HG03139 (cell line): ENCODE measurements at regions not wholly inside any gene's neighbourhood (a gene's known extent, or its start where the extent isn't known, plus 50 kb on each side); places are given as distances from the start of the nearest gene placed in this dataset.

Source experiments
- ATAC-seq: cut with Tn5 transposase; IDR thresholded peaks from one replicate; pipeline ENCODE4 v1.9.1; 2021; ENCODE audit not compliant: unreplicated experiment

DNA sequence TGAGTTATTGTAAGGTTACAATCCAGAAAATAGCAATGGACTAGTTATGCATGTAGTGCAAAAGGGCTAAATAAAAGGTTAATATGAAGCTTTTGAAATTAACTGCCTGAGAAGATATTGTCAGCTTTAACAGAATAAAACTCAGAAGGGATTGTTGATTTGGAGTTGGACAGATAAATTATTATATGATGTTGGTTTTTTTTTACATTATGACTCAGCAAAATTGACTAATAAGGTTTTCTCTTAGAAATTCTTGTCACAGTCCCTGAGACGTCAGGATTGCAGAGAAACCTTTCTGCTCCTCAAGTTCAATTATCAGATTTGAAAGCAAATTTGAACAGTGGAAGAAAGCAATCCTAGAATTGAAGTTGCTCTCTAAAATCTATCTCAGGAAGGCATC, 946.9 kb downstream of the CBLN2 start:
- no peak for ATAC-seq

GRCh38 chr18:71583252-71583651, 960.9 kb downstream of the CBLN2 start:
- ATAC-seq: no peak

DNA sequence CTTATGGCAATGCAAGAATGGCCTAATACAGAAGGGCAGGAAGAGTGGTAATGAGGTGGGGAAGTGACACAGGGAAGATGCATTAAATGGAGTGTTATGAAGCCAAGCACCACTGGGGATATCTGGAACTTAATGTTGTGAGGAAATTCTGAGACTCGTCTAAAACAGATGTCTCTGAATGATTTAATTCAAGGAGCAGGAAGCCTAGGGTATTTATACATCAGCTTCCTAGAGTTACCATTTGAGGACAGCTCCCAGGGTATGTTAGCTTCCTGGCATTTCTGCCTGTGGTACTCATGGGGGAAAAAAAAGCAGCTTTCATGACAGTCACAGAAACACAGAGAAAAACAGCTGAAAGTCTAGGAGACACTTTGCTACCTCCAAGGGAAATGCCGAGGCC, 989.5 kb downstream of the CBLN2 start:
- ATAC-seq: no peak

- no peak for ATAC-seq
Measured at GRCh38 chr18:71541643-71542042, 1002.5 kb downstream of the CBLN2 start.

DNA sequence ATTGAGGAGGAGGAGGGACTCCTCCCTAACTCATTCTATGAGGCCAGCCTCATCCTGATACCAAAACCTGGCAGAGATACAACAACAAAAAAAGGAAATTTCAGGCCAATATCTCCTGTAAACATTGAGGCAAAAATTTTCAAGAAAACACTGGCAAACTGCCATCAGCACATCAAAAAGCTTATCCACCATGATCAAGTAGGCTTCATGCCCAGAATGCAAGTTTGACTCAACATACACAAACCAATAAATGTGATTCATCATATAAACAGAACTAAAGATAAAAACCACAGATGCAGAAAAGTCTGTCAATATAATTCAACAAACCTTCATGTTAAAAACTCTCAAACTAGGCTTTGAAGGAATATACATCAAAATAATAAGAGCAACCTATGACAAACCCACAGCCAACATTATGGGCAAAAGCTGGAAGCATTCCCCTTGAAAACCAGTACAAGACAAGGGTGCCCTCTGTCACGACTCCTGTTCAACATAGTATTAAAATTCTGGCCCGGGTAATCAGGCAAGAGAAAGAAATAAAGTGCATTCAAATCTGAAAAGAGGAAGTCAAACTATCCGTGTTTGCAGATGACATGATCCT, 1014.3 kb downstream of the CBLN2 start:
- no peak for ATAC-seq

DNA sequence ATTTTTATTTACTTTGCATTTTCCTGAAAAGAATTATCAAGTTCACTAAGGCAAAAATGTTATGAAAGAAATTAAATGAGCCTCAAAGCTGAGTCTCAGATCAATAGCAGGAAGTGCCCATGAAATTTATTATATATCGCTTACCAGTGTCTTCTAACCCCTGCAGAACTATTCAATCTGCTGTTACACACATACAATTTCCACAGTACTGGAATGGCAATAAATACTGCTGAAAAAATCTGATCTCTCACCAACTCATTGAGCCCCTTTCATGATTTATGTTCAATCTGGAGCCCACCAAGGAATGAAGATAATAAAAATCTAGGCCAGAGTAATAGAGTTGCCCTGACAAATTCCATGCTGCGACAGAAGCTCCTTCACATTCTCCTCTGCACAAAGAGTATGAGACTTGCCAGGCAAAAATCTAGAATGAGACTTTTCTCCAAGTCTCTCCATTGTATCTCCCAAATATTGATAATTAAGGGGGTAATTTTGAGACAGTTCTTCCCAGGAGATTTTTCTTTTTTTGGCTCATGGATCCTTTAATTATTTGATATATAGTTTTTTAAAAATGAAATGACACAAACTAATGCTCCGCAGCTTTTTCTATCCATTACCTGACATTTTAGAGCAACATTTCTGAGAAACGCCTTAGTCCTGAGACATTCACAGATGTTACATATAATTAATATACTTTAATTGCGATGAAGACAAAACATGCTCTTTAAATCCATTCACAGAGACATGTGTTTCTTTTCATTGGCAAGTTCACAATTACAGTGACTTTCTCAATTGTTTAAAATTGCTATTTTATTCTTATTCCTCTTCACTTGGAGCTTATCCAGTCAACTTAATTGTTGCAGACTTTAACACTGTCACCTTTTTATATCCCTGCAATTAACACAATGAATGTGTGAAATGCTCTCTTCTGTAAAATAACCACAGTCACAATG, 1020.4 kb downstream of the CBLN2 start:
- no peak for ATAC-seq

DNA sequence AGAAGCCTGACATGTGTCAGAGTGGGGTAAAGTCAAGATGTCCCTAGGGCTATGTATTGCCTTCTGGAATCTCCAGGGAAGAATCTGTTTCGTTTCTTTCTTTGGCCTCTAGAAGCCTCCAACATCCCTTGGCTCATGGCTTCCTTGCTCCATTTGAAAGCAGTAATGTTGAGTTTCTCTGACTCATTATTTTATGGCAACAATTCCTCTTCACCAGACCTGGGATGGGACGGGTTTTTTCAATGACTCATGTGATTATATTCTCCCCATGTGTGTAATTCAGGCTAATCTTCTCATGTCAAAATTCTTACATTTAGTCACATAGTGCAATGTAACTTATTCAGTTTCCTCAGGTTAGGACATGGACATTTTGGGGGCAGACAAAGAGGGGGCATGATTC, 1038.6 kb downstream of the CBLN2 start:
- ATAC-seq: no peak

- ATAC-seq: no peak
Measured at GRCh38 chr18:71503222-71503621, 1040.9 kb downstream of the CBLN2 start.

DNA sequence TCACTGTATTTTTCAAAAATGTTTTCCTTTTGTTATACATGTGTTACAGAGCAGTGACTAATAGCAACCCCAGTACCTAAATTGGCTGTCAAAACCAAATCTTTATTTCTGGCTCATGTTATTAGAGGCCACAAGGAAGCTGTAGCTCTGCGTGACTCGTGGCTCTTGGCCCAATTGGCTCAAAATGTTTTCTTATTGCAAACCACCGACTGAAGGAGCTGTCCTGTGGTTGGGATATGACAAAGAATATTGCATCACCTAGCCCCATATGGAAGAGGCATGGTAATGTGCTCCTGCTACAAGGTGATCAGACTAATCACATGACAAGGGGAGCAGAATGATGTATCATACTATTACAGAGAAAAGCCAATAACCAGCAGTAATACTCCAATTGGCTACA, 1058.5 kb downstream of the CBLN2 start:
- ATAC-seq: no peak

DNA sequence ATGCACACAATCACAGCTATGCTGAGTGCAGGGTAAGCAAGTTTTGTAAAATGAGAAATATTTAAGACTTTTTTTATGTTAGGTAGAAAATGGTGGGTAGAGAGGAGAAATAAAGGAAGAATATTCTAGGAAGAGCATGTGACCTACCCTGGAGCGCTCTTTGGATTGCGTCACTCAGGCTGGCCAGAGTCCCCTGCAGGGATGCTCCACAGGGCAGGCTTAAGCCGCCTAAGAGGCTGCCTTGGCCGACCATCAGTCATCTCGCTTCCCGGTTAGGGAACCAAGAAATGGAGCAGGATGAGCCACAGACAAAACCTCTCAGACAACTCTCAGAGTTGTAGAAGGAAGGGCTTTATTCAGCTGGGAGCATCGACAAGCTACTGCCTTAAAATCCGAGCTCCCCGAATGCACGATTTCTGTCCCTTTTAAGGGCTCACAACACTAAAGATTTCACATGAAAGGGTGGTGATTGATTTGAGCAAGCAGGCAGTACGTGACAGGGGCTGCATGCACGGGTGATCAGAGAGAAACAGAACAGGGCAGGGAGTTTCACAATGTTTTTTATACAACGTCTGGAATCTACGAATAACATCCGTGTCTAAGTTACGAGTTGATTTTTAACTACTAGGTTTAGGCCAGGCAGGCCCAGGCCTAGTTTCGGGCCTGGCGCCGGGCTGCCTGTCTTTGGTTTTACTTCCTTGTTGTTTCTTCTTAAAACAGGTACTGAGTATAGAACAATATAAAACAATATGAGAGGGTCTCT, 1072.0 kb downstream of the CBLN2 start:
- no peak for ATAC-seq

GRCh38 chr18:71456206-71456605, 1087.9 kb downstream of the CBLN2 start:
- no peak for ATAC-seq

DNA sequence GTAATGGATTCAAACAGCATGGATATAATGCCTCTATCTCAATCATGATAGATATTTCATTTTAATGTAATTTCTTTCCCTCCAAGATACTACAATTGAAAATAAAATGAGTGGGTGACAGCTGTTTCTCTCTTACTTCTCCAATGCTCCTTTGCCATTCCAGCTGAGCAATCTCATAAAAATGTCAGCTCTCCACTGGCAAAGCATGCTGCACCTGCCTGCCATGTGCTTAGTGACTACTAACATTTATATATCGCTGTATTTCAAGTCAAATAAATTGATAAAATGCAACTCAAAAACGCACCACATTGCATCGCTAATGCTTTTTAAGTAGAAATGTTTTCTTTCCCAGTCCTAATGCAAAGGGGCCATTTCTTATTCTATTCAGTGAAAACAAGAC, 1093.9 kb downstream of the CBLN2 start:
- no peak for ATAC-seq

GRCh38 chr18:71443706-71444480, 1100.2 kb downstream of the CBLN2 start:
- ATAC-seq: no peak

- ATAC-seq: no peak
Measured at GRCh38 chr18:71442731-71443141, 1101.4 kb downstream of the CBLN2 start.

- no peak for ATAC-seq
Measured at GRCh38 chr18:71441156-71441555, 1103.0 kb downstream of the CBLN2 start.

- no peak for ATAC-seq
Measured at GRCh38 chr18:71437511-71437910, 1106.6 kb downstream of the CBLN2 start.

DNA sequence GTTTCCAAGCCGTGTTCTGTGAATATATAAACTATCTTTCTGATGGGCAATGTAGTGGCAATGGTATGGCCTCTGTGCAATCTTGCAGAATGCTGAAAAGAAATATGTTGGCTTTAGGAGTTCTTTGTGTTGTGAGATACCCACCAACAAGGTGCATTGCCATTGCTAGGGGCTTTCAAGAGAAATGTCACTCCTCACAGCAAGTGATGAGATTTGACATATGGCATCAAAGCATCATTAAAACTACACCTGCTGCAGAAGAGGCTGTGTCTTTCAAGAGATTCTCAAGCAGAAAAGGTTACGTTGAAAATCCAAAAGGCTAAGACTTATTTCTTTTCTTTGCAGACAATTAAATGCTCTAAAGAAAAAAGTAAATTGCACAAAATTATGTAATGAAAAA, 1110.8 kb downstream of the CBLN2 start:
- no peak for ATAC-seq

GRCh38 chr18:71431689-71432088, 1112.5 kb downstream of the CBLN2 start:
- ATAC-seq: no peak

- no peak for ATAC-seq
Measured at GRCh38 chr18:71431171-71431570, 1113.0 kb downstream of the CBLN2 start.

- ATAC-seq: no peak
Measured at GRCh38 chr18:71426441-71426840, 1117.7 kb downstream of the CBLN2 start.
